ENCODE measurements at regions not wholly inside any gene's neighbourhood (a gene's known extent, or its start where the extent isn't known, plus 50 kb on each side); places are given as distances from the start of the nearest gene placed in this dataset.
"Not testable (repeated sequence)": the region's sequence is repeated elsewhere in the genome, so short reads cannot be mapped to it uniquely, and the experiment has no call there.

DNA sequence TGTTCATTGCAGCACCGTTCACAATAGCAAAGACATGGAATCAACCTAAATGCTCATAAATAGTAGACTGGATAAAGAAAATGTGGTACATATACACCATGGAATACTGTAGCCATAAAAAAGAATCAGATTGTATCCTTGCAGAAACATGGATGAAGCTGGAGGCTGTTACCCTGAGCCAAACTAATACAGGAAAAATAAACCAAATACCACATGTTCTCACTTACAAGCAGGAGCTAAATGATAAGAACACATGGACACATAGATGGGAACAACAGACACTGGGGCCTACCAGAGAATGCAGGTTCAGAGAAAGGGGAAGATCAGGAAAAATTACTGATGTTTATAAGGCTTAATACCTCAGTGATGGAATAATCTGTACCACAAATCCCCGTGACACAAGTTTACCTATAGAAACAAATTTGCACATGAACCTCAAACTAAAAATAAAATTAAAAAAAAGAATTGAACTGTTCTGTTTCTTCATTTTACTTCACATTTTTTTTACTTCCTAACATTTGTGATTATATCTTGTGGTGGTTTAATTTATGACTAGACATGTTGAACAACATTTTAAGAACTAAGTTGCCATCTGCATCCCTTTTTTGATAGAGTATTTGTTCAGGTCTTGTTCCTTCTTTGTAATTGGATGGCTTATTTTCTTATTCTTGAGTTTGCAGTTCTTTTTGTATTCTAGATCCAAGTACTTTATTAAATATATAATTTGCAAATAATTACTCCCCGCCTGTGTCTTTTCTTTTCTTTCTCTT lies 835.2 kb downstream of the FSCB start:
- no peak for DNase-seq

DNA sequence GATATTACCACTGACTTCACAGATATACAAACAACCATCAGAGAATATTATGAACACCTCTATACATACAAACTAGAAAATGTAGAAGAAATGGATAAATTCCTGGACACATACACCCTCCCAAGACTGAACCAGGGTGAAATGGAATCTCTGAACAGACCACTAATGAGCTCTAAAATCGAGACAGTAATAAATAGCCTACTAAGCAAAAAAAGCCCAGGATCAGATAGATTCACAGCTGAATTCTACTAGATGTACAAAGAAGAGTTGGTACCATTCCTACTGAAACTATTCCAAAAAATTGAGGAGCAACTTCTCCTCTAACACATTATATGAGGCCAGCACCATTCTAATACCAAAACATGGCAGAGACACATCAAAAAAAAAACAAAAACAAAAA lies 837.7 kb downstream of the FSCB start:
- no peak for DNase-seq

DNA sequence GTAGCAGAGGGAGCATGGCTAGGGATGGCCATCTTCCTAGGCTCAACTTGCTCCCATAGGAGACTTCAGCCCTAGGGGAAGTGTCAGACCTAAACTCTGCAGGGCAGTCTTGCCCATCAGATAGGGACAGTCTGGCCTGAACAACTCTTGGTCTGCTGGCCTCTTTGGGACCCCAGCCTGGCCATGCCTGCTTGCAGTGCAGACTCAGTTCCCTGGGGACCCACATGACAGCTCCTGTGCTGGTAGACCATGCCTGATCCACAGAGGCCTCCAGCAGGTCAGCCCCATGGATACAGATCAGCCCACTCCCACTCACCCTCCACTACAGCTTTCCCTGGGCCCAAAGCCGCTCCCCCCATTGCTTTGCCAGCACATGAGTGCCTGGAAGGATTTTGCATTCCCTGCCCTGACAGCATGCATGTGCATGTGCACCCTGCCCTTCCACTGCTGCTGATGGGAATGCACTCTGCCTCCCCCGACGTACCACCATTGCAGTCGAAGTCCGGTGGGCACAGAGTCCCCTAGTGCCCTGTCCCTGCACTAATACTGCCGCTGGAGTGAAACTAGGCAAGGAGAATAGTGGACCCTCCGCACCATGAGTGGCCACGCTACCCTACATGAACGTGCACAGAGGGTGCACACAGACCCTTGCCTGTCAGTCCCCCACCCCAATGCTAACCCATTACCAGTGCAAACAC lies 841.4 kb downstream of the FSCB start:
- DNase-seq: no peak

DNA sequence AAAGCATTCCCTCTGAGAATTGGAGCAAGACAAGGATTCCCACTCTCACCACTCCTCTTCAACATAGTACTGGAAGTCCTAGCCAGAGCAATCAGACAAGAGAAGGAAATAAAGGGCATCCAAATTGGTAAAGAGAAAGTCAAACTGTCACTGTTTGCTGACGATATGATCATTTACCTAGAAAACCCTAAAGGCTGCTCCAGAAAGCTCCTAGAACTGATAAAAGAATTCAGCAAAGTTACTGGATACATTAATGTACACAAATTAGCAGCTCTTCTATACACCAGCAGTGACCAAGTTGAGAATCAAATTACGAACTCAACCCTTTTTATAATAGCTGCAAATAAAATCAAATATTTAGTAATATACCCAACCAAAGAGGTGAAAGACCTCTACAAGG lies 851.9 kb downstream of the FSCB start:
- DNase-seq: not testable (repeated sequence)

DNA sequence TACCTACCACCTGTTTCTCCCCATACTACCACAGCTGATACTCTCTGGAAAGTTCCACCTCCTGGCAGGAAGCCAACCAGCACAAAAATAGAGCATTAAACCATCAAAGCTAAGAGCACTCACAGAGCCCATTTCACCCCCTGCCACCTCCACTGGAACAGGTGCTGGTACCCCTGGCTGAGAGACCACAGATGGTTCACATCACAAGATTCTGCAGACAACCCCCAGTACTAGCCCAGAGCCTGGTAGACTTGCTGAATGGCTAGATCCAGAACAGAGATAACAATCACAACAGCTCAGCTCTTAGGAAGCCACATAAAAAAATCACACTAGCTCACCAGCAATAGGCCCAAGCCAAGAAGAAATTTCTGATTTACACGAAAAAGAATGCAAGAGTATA lies 855.2 kb downstream of the FSCB start:
- DNase-seq: no peak

DNA sequence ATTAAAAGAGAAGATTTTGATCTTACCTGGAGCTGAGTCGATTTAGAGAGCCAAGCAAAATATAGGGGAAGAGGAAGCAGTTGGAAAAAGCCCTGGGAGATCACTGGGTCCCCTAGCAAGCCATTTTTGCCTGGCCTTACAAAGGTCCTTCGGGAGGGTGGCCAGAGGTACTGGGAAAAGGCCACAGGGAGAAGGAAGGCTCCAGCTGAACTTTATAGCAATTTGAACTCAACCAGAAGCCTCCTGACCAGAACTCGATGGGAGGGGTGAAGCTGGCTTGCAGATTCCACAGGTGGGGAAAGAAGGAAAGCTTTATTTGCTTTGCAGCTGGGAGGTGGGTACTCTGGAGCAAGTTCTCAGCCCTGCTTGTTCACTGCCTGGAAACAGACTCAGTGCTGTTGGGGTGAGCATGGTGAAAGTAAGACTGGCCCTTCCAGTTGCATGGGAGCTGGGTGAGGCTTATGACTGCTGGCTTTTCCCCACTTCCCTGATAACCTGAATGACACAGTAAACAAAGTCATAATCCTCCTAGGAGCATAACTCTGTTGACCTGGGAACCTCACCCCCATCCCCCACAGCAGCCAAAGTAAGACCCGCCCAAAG lies 855.8 kb downstream of the FSCB start:
- no peak for DNase-seq

DNA sequence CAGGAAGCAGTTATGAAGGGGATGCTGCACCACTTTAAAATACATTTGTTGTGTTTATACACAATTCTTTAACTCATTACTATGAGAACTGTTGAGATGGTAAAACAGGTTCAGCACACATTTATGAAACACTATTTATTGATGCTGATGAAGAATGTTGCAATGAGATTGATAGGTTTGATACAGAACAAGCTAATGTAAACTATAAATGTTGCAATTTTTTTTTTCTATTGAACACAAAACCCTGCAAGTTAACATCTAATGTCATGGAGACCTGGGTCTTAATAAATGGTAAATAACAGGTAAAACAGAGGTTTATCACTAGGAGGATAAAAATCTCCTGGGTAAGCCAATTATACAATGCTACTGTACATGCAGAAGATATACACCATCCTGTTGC lies 857.6 kb downstream of the FSCB start:
- no peak for DNase-seq

DNA sequence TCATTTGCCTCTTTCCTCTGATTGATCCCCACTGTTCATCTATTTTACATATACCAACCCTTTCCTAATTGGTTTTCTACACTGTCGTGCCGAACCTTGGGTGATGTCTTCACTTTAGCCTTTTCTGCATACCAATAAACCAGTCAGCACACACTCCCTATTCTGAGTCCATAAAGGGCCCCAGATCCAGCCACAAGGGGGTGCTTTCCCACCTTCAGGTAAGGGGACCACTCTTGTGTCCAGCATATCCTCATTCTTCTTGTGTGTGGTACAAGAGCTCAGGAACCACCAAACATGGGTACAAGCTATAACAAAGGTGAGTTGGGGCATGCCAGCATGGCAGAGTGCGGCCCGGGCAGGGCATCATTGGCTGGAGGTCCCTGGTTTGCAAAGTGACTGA lies 859.8 kb downstream of the FSCB start:
- no peak for DNase-seq

DNA sequence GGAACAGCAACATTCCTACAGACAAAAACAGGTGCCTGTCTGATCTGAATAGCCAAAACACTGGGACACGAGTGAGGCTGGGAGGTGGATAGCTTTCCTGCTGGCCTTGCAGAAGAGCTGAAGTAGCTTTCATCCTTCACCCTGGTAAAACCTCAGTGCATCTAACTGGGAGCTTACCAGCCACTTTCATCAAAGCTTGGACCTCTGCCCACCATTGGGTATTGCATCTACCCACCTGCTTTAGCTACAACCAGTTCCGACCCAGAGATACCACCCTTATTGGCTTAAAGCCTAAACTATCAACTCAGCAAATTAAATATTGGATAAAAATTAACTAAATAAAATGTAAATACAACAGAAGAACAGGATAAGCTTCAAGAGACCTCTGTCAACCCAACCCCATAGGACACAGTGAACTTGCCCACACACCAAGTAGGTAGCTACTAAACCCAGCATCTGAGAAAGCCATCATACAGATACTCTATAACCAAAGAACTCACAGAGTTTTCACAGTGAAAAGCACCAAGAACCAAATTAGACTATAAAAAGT lies 866.3 kb downstream of the FSCB start:
- DNase-seq: peak; percentile 5

DNA sequence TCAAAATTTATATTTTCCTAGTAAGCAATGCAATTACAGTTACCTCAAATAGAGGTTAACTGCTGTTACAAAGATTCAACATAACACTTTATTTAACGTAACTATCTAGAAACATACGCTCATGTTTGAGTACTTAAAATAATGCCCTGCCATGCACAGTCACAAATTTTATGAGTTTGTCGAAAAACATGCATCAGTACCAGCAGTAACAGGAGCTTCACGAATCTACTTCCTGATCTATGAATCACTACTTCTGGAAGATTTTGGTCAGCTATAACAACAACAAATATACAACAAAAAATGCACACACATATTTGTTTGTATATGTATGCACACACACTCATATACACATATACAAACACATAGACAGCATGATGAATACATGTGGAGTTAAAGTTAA lies 881.8 kb downstream of the FSCB start:
- DNase-seq: no peak

DNA sequence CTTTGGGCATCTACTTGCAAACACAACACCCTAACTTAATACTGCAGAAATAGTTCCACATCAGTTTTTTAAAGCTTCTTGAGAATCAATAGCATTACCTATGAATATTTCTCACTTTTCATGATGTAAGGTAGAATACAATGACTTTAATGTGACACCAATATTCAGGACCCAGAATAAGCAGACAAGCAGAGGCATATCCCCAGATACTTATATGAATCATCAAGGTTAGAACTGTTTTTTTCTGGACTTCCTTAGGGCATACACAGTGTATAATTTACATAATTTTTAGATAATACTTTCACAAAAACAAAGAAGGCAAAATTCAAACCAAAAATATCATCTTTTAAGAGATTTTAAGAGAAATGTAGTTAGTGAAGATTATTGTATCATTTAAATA lies 885.8 kb downstream of the FSCB start:
- DNase-seq: no peak

DNA sequence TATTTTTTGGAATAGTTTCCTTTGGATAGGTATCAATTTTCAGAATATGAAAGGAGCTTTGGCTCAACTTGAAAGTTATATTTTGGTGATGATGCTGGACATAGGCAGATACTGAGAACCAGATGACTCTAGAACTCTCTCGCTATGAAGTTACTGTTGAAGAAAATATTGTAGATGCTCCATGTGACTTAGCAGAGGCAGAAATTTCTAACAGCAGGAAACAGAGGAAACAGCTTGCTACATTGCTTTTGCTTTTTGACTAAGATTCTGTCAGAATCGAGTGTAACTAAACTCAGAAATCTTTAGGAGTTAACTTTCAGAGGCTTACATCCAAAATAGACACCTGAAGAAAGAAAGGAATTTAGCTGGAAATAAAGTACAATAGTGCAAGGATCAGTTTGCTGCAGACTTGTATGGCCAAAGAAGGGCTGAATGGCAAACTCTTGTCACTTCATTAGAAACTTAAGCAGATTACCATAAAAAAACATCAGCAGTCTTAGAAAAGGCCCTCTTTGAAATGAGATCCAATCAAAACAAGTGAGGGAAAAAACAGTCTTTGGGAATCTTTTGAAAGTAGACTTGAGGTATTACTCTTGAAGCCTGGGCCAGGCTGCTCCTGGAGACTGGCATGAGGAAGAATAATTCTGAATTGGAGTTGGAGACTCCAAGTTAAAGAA lies 911.8 kb downstream of the FSCB start:
- DNase-seq: no peak

DNA sequence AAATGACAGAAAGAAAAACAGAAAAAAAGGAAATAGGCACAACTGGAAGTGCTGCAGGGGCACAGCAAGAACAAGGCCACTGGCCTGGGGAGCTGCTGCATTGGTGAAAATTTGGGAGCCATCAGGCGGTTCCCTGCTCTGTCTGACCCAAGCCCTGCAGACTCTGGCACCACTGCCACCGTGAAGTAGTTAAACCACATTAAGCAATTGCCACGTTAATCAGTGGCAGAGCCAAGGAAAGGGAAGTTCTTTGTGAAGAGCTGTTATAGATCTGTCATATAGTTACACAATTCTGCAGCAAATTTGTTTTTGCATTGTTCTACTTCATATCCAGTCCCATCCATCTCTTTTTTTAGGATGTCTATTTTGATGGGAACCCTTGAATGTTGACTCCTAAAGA lies 915.3 kb downstream of the FSCB start:
- no peak for DNase-seq

DNA sequence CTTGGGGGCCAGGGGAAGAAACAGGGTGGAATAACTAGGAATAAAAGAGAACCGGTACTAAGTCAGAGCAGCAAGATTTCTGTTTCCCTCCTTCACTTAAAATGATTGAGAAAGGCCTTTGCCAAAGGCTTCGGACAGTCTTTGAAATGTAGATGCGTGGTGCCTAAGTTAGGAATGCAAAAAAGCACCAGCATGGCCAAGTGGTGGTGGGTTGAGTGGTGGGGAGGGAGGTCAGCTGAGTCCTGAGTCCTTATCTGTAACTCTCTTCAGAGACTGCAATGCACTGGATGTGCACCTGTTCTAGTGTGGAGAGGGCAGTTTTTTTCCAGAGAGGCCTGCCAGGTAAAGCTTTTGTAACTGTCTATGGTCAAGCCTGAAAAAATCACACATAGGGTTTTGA lies 919.9 kb downstream of the FSCB start:
- no peak for DNase-seq

DNA sequence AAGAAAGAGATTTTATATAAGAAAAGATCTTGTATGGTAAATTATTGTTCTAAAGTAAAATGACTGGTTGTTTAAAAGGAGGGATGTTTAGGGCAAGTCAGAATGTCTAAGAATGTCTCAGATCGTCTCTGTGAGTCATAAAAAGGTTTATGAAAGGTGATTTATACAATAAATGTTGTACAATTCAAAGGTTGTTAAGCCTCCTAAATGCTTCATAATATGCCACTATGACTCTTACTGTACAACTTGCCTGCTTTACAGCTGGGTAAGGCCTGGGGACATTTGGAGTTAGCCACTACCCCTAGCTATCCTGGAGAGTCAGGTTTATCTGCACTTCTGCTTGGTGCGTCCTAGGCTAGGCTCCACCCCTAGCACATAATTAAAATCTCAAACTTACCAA lies 927.4 kb downstream of the FSCB start:
- DNase-seq: no peak

DNA sequence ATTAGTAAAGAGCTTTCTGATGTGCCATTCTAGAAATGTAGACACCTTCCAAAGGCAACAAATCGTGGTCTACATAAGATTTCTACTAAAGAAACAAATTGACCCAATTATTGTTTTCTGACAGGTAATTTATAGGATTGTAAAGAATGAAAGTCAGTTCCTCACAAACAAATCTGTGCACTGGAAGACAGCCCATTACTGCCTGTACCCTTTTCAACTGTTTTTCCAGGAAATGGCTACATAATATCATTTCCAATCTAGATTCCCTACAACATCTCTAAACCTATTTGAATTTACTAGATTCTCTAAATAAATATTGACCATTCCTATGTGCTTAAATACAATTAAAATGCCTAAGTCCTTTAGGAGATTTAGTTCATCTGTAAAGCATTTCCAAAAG lies 939.1 kb downstream of the FSCB start:
- no peak for DNase-seq

DNA sequence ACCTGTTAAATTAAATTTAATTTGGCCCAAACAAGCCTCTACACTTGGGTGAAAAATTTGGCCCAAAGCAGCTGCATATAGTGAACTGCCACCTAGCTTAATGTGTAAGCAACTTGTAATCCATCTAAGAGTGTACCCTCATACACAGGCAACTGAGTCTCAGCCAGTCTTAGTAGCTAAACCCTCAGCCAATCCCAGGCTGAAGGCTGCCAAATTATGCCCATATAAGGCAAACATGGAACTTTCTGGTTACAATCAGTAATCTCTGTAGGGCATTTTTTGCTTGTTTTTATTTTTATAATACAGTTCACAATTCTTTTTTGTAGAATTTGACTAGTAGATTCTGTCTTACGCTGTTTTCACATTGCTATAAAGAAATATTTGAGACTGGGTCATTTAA lies 958.7 kb downstream of the FSCB start:
- DNase-seq: no peak

DNA sequence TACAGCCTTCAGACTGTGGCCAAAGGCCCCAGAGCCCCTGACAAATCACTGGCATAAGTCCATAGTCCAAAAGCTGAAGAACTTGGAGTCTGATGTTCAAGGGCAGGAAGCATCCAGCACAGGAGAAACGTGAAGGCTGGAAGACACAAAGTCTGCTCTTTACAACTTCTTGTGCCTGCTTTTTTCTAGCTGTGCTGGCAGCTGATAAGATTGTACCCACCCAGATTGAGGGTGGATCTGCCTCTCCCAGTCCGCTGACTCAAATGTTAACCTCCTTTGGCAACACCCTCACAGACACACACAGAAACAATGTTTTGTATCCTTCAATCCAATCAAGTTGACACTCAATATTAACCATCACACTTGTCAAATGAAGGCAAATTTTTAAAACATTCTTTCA lies 959.5 kb downstream of the FSCB start:
- not testable (repeated sequence) for DNase-seq

DNA sequence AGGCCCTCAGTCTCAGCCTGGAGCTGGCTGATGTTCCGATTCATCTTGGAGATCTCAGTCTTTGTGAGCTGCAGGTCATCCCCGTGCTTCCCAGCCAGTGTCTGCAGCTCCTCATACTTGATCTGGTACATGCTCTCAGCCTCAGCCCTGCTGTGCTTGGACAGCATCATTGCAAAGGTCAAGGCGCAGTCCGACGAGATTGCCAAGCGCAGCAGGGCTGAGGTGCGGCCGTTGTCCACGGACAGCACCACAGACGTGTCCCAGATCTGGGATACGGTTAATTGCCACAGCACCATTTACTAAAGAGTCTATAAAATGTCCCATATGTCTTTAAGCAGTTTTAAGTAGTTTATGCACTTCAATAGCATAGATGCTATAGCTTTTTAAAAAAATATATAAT lies 965.7 kb downstream of the FSCB start:
- no peak for DNase-seq

DNA sequence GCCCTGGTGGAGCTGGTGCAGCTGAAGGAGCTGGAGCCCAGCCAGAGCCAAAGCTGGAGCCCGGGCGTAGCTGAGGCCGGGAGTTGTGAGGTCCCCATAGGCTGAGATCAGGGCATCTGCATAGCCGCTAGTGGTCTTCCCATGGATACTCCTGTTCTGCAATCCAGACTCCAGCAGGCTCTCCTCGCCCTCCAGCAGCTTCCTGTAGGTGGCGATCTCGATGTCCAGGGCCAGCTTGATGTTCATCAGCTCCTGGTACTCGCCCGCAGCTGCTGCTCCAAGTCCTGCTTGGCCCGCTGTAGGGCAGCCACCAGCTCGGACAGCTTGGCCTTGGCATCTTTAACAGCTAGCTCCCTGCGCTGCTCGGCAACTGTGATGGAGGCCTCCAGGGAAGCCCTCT lies 966.1 kb downstream of the FSCB start:
- no peak for DNase-seq

DNA sequence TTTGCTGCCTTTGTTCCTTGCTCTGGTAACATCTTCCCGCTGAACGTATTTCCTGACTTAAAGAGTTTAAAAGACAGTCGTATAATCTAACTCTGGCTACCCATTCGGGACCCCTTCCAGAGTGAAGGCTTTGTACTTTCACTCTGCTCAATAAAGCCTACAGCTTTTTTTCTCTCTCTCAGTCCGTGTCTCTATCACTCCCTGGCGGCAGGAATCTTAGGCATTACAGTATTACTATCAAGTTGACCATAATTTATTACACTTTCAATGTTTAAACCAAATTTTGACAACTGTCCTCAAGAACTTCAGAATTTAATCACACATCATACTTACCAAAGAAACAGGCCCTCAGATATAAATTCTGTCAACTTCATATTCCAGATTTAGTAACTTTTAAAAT lies 967.9 kb downstream of the FSCB start:
- no peak for DNase-seq

DNA sequence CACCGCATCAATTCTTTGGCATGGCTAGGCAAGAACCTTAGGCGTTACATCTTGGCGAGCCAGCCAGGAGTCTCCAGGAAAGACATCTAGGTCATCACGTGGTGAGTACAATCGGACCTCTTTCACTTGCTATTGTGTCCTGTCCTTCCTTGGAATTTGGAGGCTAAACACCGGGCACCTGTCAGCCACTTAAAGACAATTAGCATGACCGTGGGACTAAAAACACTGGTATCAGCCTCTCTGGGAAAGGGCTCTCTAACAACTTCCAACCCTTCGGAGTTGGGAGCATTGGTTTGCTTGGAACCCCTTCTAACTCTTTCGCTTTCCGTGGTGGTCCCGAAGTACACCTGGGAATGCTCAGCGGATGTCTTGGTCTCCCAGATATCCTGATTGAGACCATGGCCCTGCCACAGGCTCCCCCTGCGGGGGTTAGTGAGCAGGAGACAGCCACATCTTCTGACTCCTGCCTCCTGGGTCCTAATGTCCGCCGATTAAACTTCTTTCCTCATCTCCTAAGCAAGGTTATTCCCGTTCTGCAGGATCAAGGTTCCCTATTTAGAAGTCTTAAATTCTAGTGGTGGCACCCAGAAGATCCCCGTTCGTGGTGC lies 971.7 kb downstream of the FSCB start:
- no peak for DNase-seq

DNA sequence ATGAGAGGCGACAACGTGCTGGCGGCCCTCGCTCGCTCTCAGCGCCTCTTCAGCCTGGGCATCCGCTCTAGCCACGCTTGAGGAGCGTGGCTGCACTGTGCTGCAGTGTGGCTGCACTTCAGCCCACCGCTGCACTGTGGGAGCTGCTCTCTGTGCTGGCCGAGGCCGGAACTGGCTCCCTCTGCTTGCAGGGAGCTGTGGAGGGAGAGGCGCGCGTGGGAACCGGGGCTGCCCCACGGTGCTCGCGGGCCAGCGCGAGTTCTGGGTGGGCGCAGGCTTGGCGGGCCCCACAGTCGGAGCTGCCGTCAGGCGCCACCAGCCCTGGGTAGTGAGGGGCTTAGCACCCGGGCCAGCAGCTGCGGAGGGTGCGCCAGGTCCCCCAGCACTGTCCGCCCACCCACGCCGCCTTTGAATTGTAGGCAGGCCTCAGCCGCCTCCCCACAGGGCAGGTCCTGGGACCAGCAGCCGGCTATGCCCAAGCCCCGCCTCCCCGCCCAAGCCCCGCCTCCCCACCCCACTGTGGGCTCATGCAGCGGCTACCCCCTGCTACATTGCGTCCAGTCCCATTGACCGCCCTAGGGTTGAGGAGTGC lies 974.2 kb downstream of the FSCB start:
- DNase-seq: no peak
